Choroid plexus epithelial cell (primary cell): ENCODE measurements at regions not wholly inside any gene's neighbourhood (a gene's known extent, or its start where the extent isn't known, plus 50 kb on each side); places are given as distances from the start of the nearest gene placed in this dataset.
"Not testable (repeated sequence)": the region's sequence is repeated elsewhere in the genome, so short reads cannot be mapped to it uniquely, and the experiment has no call there.

Experiments
- DNase-seq: peaks from one replicate; pipeline ENCODE4 v3.0.0-alpha.2; 2010; ENCODE audit warnings: low read depth
- H3K4me3 ChIP-seq: 2 replicates; pipeline ENCODE4 v1.5.1; 2011; ENCODE audit warnings: low read depth, mild to moderate bottlenecking, control low read depth, low read length, moderate library complexity
- CTCF ChIP-seq: conservative IDR thresholded peaks from 2 replicates; pipeline ENCODE4 v1.5.1; 2011; ENCODE audit warnings: low read depth, mild to moderate bottlenecking, control low read depth, inconsistent platforms, low read length, moderate library complexity

GRCh38 chr2:154555710-154556109, 142.8 kb upstream of the KCNJ3 start:
- H3K4me3 ChIP-seq = no peak overlapping the region
- TF ChIP-seq CTCF = no peak
- no peak for DNase-seq

DNA sequence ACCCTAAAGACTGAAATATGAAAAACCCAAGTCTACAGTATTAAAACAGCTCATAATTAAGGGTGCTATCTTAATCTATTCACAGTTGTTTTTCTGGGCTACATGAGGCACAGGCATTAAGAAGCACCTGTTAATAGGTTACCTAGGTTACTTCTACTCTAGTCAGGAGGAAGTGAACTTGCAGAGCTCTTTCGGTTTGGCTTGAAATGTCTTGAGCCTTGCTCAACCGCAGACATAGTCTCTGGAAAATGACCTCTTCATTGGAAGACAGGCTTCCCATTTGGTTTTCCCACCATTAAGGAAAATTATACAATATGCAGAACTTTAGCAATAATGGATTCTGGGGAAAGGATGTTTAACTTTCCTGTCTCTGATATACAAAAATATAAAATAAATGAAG, 142.3 kb upstream of the KCNJ3 start:
- DNase-seq = no peak
- TF ChIP-seq CTCF = no peak
- no peak overlapping the region for H3K4me3 ChIP-seq

- TF ChIP-seq CTCF = no peak
- H3K4me3 ChIP-seq = no peak overlapping the region
- no peak for DNase-seq
These were observed 141.9 kb upstream of the KCNJ3 start for GRCh38 chr2:154556607-154557006.

DNA sequence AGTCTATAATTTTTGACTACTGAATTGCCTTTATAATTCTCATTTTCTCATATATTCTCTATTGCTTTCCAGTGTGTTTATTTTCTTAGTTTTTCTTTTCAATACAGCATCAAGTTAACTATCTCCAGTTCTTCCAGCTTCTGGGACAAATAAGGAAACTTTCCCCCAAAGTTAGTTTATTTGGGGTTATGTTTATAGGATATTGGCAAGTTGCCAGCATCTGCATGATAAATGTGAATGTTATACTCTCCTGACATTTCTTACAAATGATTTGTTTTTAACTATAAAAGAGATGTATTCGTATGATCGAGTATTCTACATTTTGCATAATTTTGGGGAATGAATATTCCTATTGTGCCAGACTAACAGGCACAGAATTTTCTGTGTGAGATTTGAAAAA, 140.6 kb upstream of the KCNJ3 start:
- DNase-seq = no peak
- TF ChIP-seq CTCF = no peak
- H3K4me3 ChIP-seq = no peak overlapping the region

- no peak for DNase-seq
- no peak overlapping the region for H3K4me3 ChIP-seq
- TF ChIP-seq CTCF = no peak
These were observed 133.1 kb upstream of the KCNJ3 start for GRCh38 chr2:154565433-154565832.

DNA sequence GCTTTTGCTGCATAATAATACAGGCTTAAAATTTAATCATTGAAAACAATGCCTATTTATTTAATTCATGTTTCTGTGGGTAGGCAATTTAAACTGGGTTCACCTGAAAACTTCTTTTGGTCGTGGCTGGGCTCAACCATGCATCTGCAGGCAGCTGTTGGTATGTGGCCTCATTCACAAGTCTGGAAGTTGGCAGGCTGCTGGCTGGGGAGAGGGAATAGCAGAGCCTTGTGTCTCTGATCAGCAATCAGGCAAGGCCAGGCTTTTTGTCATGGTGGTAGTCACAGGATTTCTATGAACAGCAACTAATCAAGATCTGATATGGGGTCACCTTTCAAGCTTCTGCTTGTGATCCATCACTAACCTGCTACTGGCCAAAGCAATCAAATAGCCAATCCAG, 130.1 kb upstream of the KCNJ3 start:
- no peak for TF ChIP-seq CTCF
- no peak overlapping the region for H3K4me3 ChIP-seq
- no peak for DNase-seq

- TF ChIP-seq CTCF = no peak
- no peak for DNase-seq
- H3K4me3 ChIP-seq = no peak overlapping the region
These were observed 128.0 kb upstream of the KCNJ3 start for GRCh38 chr2:154570501-154570900.

GRCh38 chr2:154576699-154577098, 121.8 kb upstream of the KCNJ3 start:
- not testable (repeated sequence) for DNase-seq, H3K4me3 ChIP-seq
